ENCODE measurements at regions not wholly inside any gene's neighbourhood (a gene's known extent, or its start where the extent isn't known, plus 50 kb on each side); places are given as distances from the start of the nearest gene placed in this dataset.
"Not testable (repeated sequence)": the region's sequence is repeated elsewhere in the genome, so short reads cannot be mapped to it uniquely, and the experiment has no call there.

- H3K36me3 ChIP-seq (ENCODE audit: control insufficient read depth, insufficient read depth, low read length), result no peaks in the 10 kb centered on the region
- no peaks in the 10 kb centered on the region for H3K27me3 ChIP-seq (ENCODE audit: control insufficient read depth, insufficient read depth, low read length)
- no peaks in the 10 kb centered on the region for H3K9me3 ChIP-seq (ENCODE audit: control insufficient read depth, insufficient read depth, low read length)
- no peaks in the 10 kb centered on the region for H3K4me1 ChIP-seq (ENCODE audit: control insufficient read depth, insufficient read depth, low read length)
- WGBS (ENCODE audit: insufficient coverage, insufficient read length), result no CpG with 5 or more reads among the region's 3 CpGs
- DNase-seq (ENCODE audit: low read depth, low spot score), result no peak
- no peak overlapping the region for H3K4me3 ChIP-seq (ENCODE audit: low read length)
- H3K27ac ChIP-seq (ENCODE audit: low read length), result no peak overlapping the region
These were observed 87.5 kb upstream of the ZNF92 start for GRCh38 chr7:65285906-65286864.

- not testable (repeated sequence) for H3K9me3 ChIP-seq (ENCODE audit: control insufficient read depth, insufficient read depth, low read length); H3K4me1 ChIP-seq (ENCODE audit: control insufficient read depth, insufficient read depth, low read length); DNase-seq (ENCODE audit: low read depth, low spot score); H3K27me3 ChIP-seq (ENCODE audit: control insufficient read depth, insufficient read depth, low read length); H3K27ac ChIP-seq (ENCODE audit: low read length); H3K36me3 ChIP-seq (ENCODE audit: control insufficient read depth, insufficient read depth, low read length); H3K4me3 ChIP-seq (ENCODE audit: low read length)
- WGBS (ENCODE audit: insufficient coverage, insufficient read length), result no CpG with 5 or more reads among the region's 2 CpGs
These were observed 88.4 kb upstream of the ZNF92 start for GRCh38 chr7:65285241-65285640.

GRCh38 chr7:65279795-65280194, 93.9 kb upstream of the ZNF92 start:
- H3K36me3 ChIP-seq (ENCODE audit: control insufficient read depth, insufficient read depth, low read length), result no peaks in the 10 kb centered on the region
- no peak for DNase-seq (ENCODE audit: low read depth, low spot score)
- no peaks in the 10 kb centered on the region for H3K27me3 ChIP-seq (ENCODE audit: control insufficient read depth, insufficient read depth, low read length)
- no peaks in the 10 kb centered on the region for H3K9me3 ChIP-seq (ENCODE audit: control insufficient read depth, insufficient read depth, low read length)
- H3K4me1 ChIP-seq (ENCODE audit: control insufficient read depth, insufficient read depth, low read length), result no peaks in the 10 kb centered on the region
- WGBS (ENCODE audit: insufficient coverage, insufficient read length), result no CpG with 5 or more reads among the region's 2 CpGs
- no peak overlapping the region for H3K27ac ChIP-seq (ENCODE audit: low read length)
- no peak overlapping the region for H3K4me3 ChIP-seq (ENCODE audit: low read length)

DNA sequence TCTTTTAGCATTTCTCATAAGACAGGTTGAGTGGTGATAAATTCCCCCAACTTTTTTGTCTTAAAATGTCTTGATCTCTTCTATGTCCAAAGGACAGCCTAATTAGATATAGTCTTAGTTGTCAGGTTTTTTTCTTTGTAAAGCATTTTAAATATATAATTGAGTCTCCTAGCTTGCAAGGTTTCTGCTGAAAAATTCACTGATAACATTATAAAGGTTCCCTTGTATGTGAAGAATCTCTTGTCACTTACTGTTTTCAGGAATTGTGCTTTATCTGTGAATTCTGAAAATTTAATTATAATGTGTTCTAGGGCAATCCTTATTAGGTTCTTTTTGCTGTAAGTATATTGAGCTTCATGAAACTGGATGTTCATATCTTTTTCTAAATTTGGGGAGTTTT, 96.8 kb upstream of the ZNF92 start:
- Histone ChIP-seq H3K27me3 (ENCODE audit: control insufficient read depth, insufficient read depth, low read length) (no peaks in the 10 kb centered on the region), H3K36me3 (ENCODE audit: control insufficient read depth, insufficient read depth, low read length) (no peaks in the 10 kb centered on the region), H3K27ac (ENCODE audit: low read length) (no peak overlapping the region), H3K4me1 (ENCODE audit: control insufficient read depth, insufficient read depth, low read length) (no peaks in the 10 kb centered on the region), H3K4me3 (ENCODE audit: low read length) (no peak overlapping the region), H3K9me3 (ENCODE audit: control insufficient read depth, insufficient read depth, low read length) (no peaks in the 10 kb centered on the region)
- DNase-seq (ENCODE audit: low read depth, low spot score), result no peak

DNA sequence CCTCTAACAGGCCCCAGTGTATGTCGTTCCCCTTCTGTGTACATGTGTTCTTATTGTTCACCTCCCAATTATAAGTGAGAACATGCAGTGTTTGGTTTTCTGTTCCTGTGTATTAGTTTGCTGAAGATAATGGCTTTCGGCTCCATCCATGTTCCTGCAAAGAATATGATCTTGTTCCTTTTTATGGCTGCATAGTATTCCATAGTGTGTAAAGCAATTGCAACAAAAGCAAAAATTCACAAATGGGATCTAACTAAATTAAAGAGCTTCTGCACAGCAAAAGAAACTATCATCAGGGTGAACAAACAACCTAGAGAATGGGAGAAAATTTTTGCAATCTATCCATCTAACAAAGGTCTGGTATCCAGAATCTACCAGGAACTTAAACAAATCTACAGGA, 102.2 kb upstream of the ZNF92 start:
- not testable (repeated sequence) for H3K36me3 ChIP-seq (ENCODE audit: control insufficient read depth, insufficient read depth, low read length); H3K9me3 ChIP-seq (ENCODE audit: control insufficient read depth, insufficient read depth, low read length); H3K27me3 ChIP-seq (ENCODE audit: control insufficient read depth, insufficient read depth, low read length); DNase-seq (ENCODE audit: low read depth, low spot score); H3K4me1 ChIP-seq (ENCODE audit: control insufficient read depth, insufficient read depth, low read length); H3K27ac ChIP-seq (ENCODE audit: low read length); H3K4me3 ChIP-seq (ENCODE audit: low read length)
- no CpG with 5 or more reads among the region's 2 CpGs for WGBS (ENCODE audit: insufficient coverage, insufficient read length)

DNA sequence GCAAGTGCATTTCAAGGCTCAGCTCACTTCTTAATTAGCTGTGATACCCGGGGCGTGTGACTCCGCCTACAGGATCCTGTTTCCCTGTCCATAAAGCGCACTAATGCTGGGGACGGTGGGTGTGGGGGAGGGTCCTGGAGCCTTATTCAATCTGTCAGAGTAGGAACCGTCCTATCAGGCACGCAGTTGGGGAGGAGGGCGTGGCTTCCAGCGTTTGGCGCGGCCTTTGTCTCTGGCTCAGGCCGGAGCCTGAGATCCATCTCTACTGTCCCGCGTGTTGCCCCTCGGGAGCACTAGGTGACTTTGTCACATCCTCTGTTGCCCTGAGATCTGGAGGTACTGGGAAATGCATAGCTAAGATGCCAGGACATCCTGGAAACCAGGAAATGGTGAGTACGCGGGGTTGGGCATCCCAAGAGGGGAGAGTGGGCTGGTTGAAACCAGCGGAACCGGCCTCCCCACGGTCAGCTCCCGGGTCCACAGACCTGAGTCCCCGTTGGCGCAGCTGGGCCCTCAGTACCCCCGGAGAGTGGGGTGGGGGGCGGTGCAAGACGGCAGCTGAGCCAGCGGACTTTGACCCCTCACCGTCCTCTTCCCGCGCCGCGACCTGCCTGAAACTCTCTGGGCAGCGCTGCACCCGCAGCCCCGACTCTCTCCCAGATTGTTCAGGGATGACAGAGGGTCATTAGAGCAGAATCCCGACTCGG, 104.4 kb upstream of the ZNF92 start:
- Histone ChIP-seq H3K27ac (ENCODE audit: low read length) (no peak overlapping the region), H3K9me3 (ENCODE audit: control insufficient read depth, insufficient read depth, low read length) (no peaks in the 10 kb centered on the region), H3K4me3 (ENCODE audit: low read length) (peak overlapping the region; percentile 64), H3K4me1 (ENCODE audit: control insufficient read depth, insufficient read depth, low read length) (peaks cover 1% of the 10 kb centered on the region; the same call in 1 of the 2 replicates), H3K36me3 (ENCODE audit: control insufficient read depth, insufficient read depth, low read length) (no peaks in the 10 kb centered on the region), H3K27me3 (ENCODE audit: control insufficient read depth, insufficient read depth, low read length) (no peaks in the 10 kb centered on the region)
- DNase-seq (ENCODE audit: low read depth, low spot score), result peak; percentile 96
- WGBS (ENCODE audit: insufficient coverage, insufficient read length), result no CpG with 5 or more reads among the region's 37 CpGs

DNA sequence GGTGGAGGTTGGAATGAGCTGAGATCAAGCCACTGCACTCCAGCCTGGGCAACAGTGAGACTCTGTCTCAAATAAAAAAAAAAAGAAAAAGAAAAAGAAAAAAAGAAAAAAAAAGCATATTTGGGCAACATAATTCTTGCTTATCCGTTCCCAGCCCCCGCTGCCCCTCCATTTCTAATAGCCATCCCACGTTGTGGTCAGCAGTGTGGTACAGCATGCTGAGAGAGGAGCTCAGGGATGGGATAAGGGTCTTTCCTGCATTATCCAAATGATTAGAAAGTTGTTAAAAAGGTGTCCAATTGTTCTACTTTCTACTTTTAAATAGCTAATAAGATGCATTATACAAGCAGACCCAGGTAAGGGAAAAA, 104.9 kb upstream of the ZNF92 start:
- Histone ChIP-seq H3K27ac (ENCODE audit: low read length) (no peak overlapping the region), H3K36me3 (ENCODE audit: control insufficient read depth, insufficient read depth, low read length) (no peaks in the 10 kb centered on the region), H3K4me3 (ENCODE audit: low read length) (no peak overlapping the region), H3K9me3 (ENCODE audit: control insufficient read depth, insufficient read depth, low read length) (no peaks in the 10 kb centered on the region), H3K4me1 (ENCODE audit: control insufficient read depth, insufficient read depth, low read length) (peaks cover 1% of the 10 kb centered on the region; the same call in 1 of the 2 replicates), H3K27me3 (ENCODE audit: control insufficient read depth, insufficient read depth, low read length) (no peaks in the 10 kb centered on the region)
- WGBS (ENCODE audit: insufficient coverage, insufficient read length), result no CpG with 5 or more reads among the region's 3 CpGs
- DNase-seq (ENCODE audit: low read depth, low spot score), result no peak

- H3K4me3 ChIP-seq (ENCODE audit: low read length), result no peak overlapping the region
- no peaks in the 10 kb centered on the region for H3K27me3 ChIP-seq (ENCODE audit: control insufficient read depth, insufficient read depth, low read length)
- DNase-seq (ENCODE audit: low read depth, low spot score), result no peak
- H3K36me3 ChIP-seq (ENCODE audit: control insufficient read depth, insufficient read depth, low read length), result no peaks in the 10 kb centered on the region
- no peak overlapping the region for H3K27ac ChIP-seq (ENCODE audit: low read length)
- no peaks in the 10 kb centered on the region; the same call in 1 of the 2 replicates for H3K9me3 ChIP-seq (ENCODE audit: control insufficient read depth, insufficient read depth, low read length)
- H3K4me1 ChIP-seq (ENCODE audit: control insufficient read depth, insufficient read depth, low read length), result peaks cover 1% of the 10 kb centered on the region; the same call in 1 of the 2 replicates
- no CpG with 5 or more reads among the region's 7 CpGs for WGBS (ENCODE audit: insufficient coverage, insufficient read length)
These were observed 107.6 kb upstream of the ZNF92 start for GRCh38 chr7:65265933-65266519.

DNA sequence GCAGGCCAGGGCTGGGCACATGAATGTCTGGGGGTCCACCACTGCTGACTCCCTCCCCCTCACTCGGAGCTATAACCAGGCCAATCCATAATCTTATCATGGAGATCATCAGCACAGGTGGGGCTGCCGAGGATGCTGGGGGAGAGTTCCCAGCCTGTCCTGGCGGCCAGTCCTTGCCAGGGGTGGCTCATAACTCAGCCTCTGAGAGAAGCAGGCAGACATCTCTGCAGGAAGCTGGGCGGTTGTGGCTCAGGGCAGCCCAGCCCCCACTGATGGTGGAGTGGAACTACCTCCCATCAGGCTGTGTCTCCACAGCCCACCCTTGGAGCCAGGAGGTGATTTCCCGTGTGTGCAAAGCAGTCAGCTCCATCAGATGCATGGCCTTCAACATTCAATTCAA, 109.4 kb upstream of the ZNF92 start:
- WGBS (ENCODE audit: insufficient coverage, insufficient read length), result no CpG with 5 or more reads among the region's 5 CpGs

DNA sequence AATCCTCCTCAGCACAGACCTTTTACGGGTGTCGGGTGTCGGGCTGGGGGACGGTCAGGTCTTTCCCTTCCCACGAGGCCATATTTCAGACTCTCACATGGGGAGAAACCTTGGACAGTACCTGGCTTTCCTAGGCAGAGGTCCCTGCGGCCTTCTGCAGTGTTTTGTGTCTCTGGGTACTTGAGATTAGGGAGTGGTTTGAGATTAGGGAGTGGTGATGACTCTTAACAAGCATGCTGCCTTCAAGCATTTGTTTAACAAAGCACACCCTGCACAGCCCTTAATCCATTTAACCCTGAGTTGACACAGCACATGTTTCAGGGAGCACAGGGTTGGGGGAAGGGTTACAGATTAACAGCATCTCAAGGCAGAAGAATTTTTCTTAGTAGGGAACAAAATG, 113.0 kb upstream of the ZNF92 start:
- not testable (repeated sequence) for H3K27ac ChIP-seq (ENCODE audit: low read length); DNase-seq (ENCODE audit: low read depth, low spot score); H3K36me3 ChIP-seq (ENCODE audit: control insufficient read depth, insufficient read depth, low read length); H3K4me3 ChIP-seq (ENCODE audit: low read length); H3K4me1 ChIP-seq (ENCODE audit: control insufficient read depth, insufficient read depth, low read length); H3K27me3 ChIP-seq (ENCODE audit: control insufficient read depth, insufficient read depth, low read length); H3K9me3 ChIP-seq (ENCODE audit: control insufficient read depth, insufficient read depth, low read length)
- no CpG with 5 or more reads among the region's 6 CpGs for WGBS (ENCODE audit: insufficient coverage, insufficient read length)

More for the DNA sequence above, 109.4 kb upstream of the ZNF92 start:
- Histone ChIP-seq H3K9me3 (ENCODE audit: control insufficient read depth, insufficient read depth, low read length) (no peaks in the 10 kb centered on the region; the same call in 1 of the 2 replicates), H3K27me3 (ENCODE audit: control insufficient read depth, insufficient read depth, low read length) (no peaks in the 10 kb centered on the region), H3K27ac (ENCODE audit: low read length) (no peak overlapping the region), H3K4me1 (ENCODE audit: control insufficient read depth, insufficient read depth, low read length) (peaks cover 1% of the 10 kb centered on the region; the same call in 1 of the 2 replicates), H3K4me3 (ENCODE audit: low read length) (no peak overlapping the region), H3K36me3 (ENCODE audit: control insufficient read depth, insufficient read depth, low read length) (no peaks in the 10 kb centered on the region)
- no peak for DNase-seq (ENCODE audit: low read depth, low spot score)
